GM12878 (cell line): ENCODE measurements at regions not wholly inside any gene's neighbourhood (a gene's known extent, or its start where the extent isn't known, plus 50 kb on each side); places are given as distances from the start of the nearest gene placed in this dataset.

Source experiments
- ATAC-seq: fragments of 200-7000 bp; cut with Tn5 transposase; 3 replicates; pipeline ENCODE4 v1.9.1; 2020; ENCODE audit warnings: mild to moderate bottlenecking, moderate library complexity
- BruUV-seq: library from RNA; stranded (reverse); fragments of 400-500 nt; replicated peaks from 2 replicates; lab custom pipeline; 2021; lab: Mats Ljungman, UMichigan
- CTCF ChIA-PET: fragments of 300-600 bp; sonication (Branson Sonifier 250); formaldehyde crosslinking; extraction: SDS; loops from one replicate; lab custom pipeline; 2021; ENCODE audit warnings: inconsistent platforms; lab: Yijun Ruan, JAX
- POLR2A ChIA-PET: fragments of 350-600 bp; formaldehyde crosslinking; extraction: SDS; loops from one replicate; lab custom pipeline; 2021; ENCODE audit warnings: inconsistent platforms; lab: Charles Lee
- RAD21 ChIA-PET: fragments of 300-600 bp; sonication (Branson Sonifier 250); formaldehyde crosslinking; loops from one replicate; lab custom pipeline; 2023; ENCODE audit warnings: antibody characterized with exemption; ENCODE audit not compliant: unreplicated experiment; lab: Charles Lee
- SMC1A ChIA-PET: fragments of 300-600 bp; sonication (Branson Sonifier 250); formaldehyde crosslinking; loops from one replicate; lab custom pipeline; 2023; ENCODE audit not compliant: unreplicated experiment, uncharacterized antibody; lab: Charles Lee
- DNase-seq: peaks from one replicate; pipeline ENCODE4 v3.0.0-alpha.2; 2011; ENCODE audit warnings: low read depth, low spot score
- FAIRE-seq: peaks from 3 replicates; lab custom pipeline; 2011; peaks lifted over from hg19 to GRCh38; lab: Jason Lieb, UNC
- H2AFZ ChIP-seq: 2 replicates; pipeline ENCODE4 v1.6.0; 2011; ENCODE audit warnings: low read depth, low read length, control low read depth; ENCODE audit not compliant: control insufficient read depth
- H3K27ac ChIP-seq: 2 replicates; pipeline ENCODE4 v1.5.1; 2011; ENCODE audit warnings: control low read depth; ENCODE audit not compliant: control insufficient read depth, insufficient read depth
- H3K27me3 ChIP-seq, 2 experiments: replicated peaks in 1 of 2; 2 replicates each; pipeline versions ENCODE4 v1.6.0 to v1.6.1; 2011; ENCODE audit warnings: low read length in 1 of 2; ENCODE audit not compliant: control insufficient read depth in 2 of 2, insufficient read depth in 2 of 2
- H3K36me3 ChIP-seq, 2 experiments: 2 replicates each; pipeline ENCODE4 v1.5.1; 2011; ENCODE audit warnings: low read length in 1 of 2; ENCODE audit not compliant: control insufficient read depth in 2 of 2, insufficient read depth in 2 of 2
- H3K4me1 ChIP-seq: 2 replicates; pipeline ENCODE4 v1.6.1; 2011; ENCODE audit warnings: mild to moderate bottlenecking, low read length, moderate library complexity, mixed read lengths; ENCODE audit not compliant: control insufficient read depth, insufficient read depth
- H3K4me2 ChIP-seq: 2 replicates; pipeline ENCODE4 v1.6.0; 2011; ENCODE audit warnings: control low read depth; ENCODE audit not compliant: control insufficient read depth, insufficient read depth
- H3K4me3 ChIP-seq: fragments of 200-600 bp; sonication (generic); 2 replicates; pipeline ENCODE4 v1.5.1; 2016
- H3K79me2 ChIP-seq: 2 replicates; pipeline ENCODE4 v1.6.0; 2011; ENCODE audit warnings: low read length; ENCODE audit not compliant: control insufficient read depth, insufficient read depth
- H3K9ac ChIP-seq: 2 replicates; pipeline ENCODE4 v1.8.0; 2011; ENCODE audit warnings: low read length, control low read depth, mixed read lengths; ENCODE audit not compliant: control insufficient read depth, insufficient read depth
- H3K9me3 ChIP-seq: replicated peaks from 3 replicates; pipeline ENCODE4 v1.5.1; 2011; ENCODE audit warnings: mild to moderate bottlenecking, low read length; ENCODE audit not compliant: control insufficient read depth, insufficient read depth
- H4K20me1 ChIP-seq: 2 replicates; pipeline ENCODE4 v1.6.0; 2011; ENCODE audit not compliant: control insufficient read depth, insufficient read depth
- ATF3 ChIP-seq: IDR thresholded peaks from 2 replicates; pipeline ENCODE4 v1.6.1; 2011; ENCODE audit warnings: low read depth, mild to moderate bottlenecking, low read length, moderate library complexity, borderline replicate concordance; ENCODE audit errors: extremely low read depth
- CUX1 ChIP-seq: IDR thresholded peaks from 2 replicates; pipeline ENCODE4 v1.6.1; 2012; ENCODE audit warnings: improper control_type of control experiment, low read depth, low read length; ENCODE audit not compliant: insufficient replicate concordance
- ETV6 ChIP-seq, 2 experiments: fragments of 450-650 bp in 1 of 2; IDR thresholded peaks in 1 of 2; conservative IDR thresholded peaks in 1 of 2; 2 replicates each; pipeline ENCODE4 v1.6.1; 2014; ENCODE audit warnings: antibody characterized with exemption in 1 of 2, borderline replicate concordance in 1 of 2, low read depth in 1 of 2, mild to moderate bottlenecking in 1 of 2, moderate library complexity in 1 of 2
- FOS ChIP-seq: IDR thresholded peaks from 3 replicates; pipeline ENCODE4 v1.6.1; 2011; ENCODE audit warnings: borderline replicate concordance; ENCODE audit not compliant: insufficient read length; ENCODE audit errors: extremely low read depth
- HDAC2 ChIP-seq: fragments of 200-600 bp; sonication (generic); IDR thresholded peaks from 2 replicates; pipeline ENCODE4 v1.6.1; 2017
- MEF2A ChIP-seq: IDR thresholded peaks from 2 replicates; pipeline ENCODE4 v1.6.1; 2011; ENCODE audit warnings: low read depth, mild to moderate bottlenecking, low read length, moderate library complexity; ENCODE audit not compliant: insufficient read depth
- RUNX3 ChIP-seq: IDR thresholded peaks from 2 replicates; pipeline ENCODE4 v1.6.1; 2012; ENCODE audit warnings: low read length, inconsistent platforms
- SKIL ChIP-seq: fragments of 450-650 bp; IDR thresholded peaks from 2 replicates; pipeline ENCODE4 v1.6.1; 2017; ENCODE audit warnings: mild to moderate bottlenecking, low read depth, inconsistent platforms; ENCODE audit not compliant: poor library complexity, severe bottlenecking
- STAT1 ChIP-seq: fragments of 450-650 bp; conservative IDR thresholded peaks from 2 replicates; pipeline ENCODE4 v1.6.1; 2014; ENCODE audit warnings: antibody characterized with exemption, mild to moderate bottlenecking
- ZBTB4 ChIP-seq: fragments of 450-650 bp; formaldehyde crosslinking; IDR thresholded peaks from 2 replicates; pipeline ENCODE4 v1.4.0; 2022; ENCODE audit warnings: mild to moderate bottlenecking, moderate library complexity
- ZNF24 ChIP-seq: fragments of 450-650 bp; IDR thresholded peaks from 2 replicates; pipeline ENCODE4 v1.6.1; 2017; ENCODE audit warnings: antibody characterized with exemption, mild to moderate bottlenecking
- WGBS: methylation state at CpG from one replicate; pipeline ENCODE4 v1.1.6; 2016; ENCODE audit warnings: low lambda C conversion rate; ENCODE audit not compliant: insufficient replicate concordance, insufficient coverage; ENCODE audit errors: missing lambda C conversion rate; 5-methylcytosine and 5-hydroxymethylcytosine counted together
- in situ Hi-C: fragments of 300-500 bp; cut with MboI; formaldehyde crosslinking; loops from 9 replicates; pipeline ENCODE4 v1.14.3; 2018; ENCODE audit warnings: mixed read lengths
- intact Hi-C: fragments of 100-400 bp; cut with micrococcal nuclease; formaldehyde crosslinking; loops from one replicate; pipeline ENCODE4 v1.14.2; 2022; ENCODE audit not compliant: unreplicated experiment

- no peak overlapping the region for H3K9ac ChIP-seq
- POLR2A ChIA-PET: interaction anchor here (0.7 kb wide), 1 partner anchor 71 kb away, joined by 3 read pairs; no protein-coding TSS in a partner anchor
- no TSS peak for BruUV-seq
- TF ChIP-seq MEF2A: no peak
- no peak for TF ChIP-seq CUX1
- TF ChIP-seq FOS: no peak
- peak; percentile 51; the same call in 1 of the 2 replicates for TF ChIP-seq ZNF24
- peak in 1 of 2 experiments; percentile 24; a peak in 1 of 4 replicates for TF ChIP-seq ETV6 (conservative IDR thresholded peaks at IDR 0.05 in 1 of 2, IDR thresholded peaks at IDR 0.05 in 1 of 2; ENCODE audit: borderline replicate concordance in 1 of 2, low read depth in 1 of 2)
- no peak for TF ChIP-seq SKIL
- peak; percentile 41 for TF ChIP-seq RUNX3
- no peak for TF ChIP-seq STAT1
- TF ChIP-seq ATF3: no peak
- TF ChIP-seq ZBTB4 (CRISPR knock-in tag): no peak
- TF ChIP-seq HDAC2: no peak
Observed at GRCh38 chr1:172895050-172895460, 155.7 kb downstream of the TNFSF18 start.

More at GRCh38 chr1:172895050-172895460, 155.7 kb downstream of the TNFSF18 start:
- peak; percentile 83 for ATAC-seq
- Histone ChIP-seq H3K27ac (no peak overlapping the region), H3K4me2 (peak overlapping the region; percentile 66; the same call in 1 of the 2 replicates), H3K4me1 (peaks cover 11% of the 10 kb centered on the region; the same call in 1 of the 2 replicates), H3K4me3 (no peak overlapping the region), H3K9me3 (no peaks in the 10 kb centered on the region), H3K79me2 (no peaks in the 10 kb centered on the region), H3K36me3 (no peaks in the 10 kb centered on the region), H4K20me1 (no peaks in the 10 kb centered on the region), H3K27me3 (peaks cover 0 to 1% of the 10 kb centered on the region in 2 experiments; a peak in 1 of 4 replicates), H2AFZ (no peak overlapping the region)
- CTCF ChIA-PET: no interaction called here
- SMC1A ChIA-PET: interaction anchor here (0.8 to 2.7 kb wide), 14 partner anchors 8 to 309 kb away, joined by 3 to 7 read pairs (median 4); no protein-coding TSS in a partner anchor
- peak; percentile 76 for FAIRE-seq
- no peak for DNase-seq
- WGBS: 1% methylated on average over 5 of the region's 5 CpGs
- intact Hi-C loops: loop anchor here (10.0 kb wide), 1 partner anchor 300 kb away; no protein-coding TSS in a partner anchor
- in situ Hi-C loops: no loop called here
- RAD21 ChIA-PET: interaction anchor here (1.2 kb wide), 2 partner anchors 76 to 312 kb away, joined by 3 to 4 read pairs; partner anchors contain the start of gene TNFSF4
